WTC11 (cell line): ENCODE measurements at regions not wholly inside any gene's neighbourhood (a gene's known extent, or its start where the extent isn't known, plus 50 kb on each side); places are given as distances from the start of the nearest gene placed in this dataset.

Source experiments
- ATAC-seq: fragments of 200-7000 bp; cut with Tn5 transposase; 2 replicates; pipeline ENCODE4 v1.10.0; 2021; ENCODE audit warnings: mild to moderate bottlenecking, moderate library complexity
- CTCF ChIA-PET: fragments of 300-600 bp; sonication (Branson Sonifier 250); formaldehyde crosslinking; loops from one replicate; lab custom pipeline; 2021; ENCODE audit warnings: antibody characterized with exemption; lab: Charles Lee
- POLR2A ChIA-PET: fragments of 350-600 bp; sonication (Branson Sonifier 250); formaldehyde crosslinking; loops from one replicate; lab custom pipeline; 2021; ENCODE audit warnings: antibody characterized with exemption; lab: Charles Lee
- DNase-seq: peaks from one replicate; pipeline ENCODE4 v3.0.0; 2021; ENCODE audit warnings: low spot score
- H3K27ac Mint-ChIP-seq: 2 replicates; pipeline ENCODE4 v1.8.0; 2021; ENCODE audit warnings: mixed read lengths
- H3K27me3 Mint-ChIP-seq: 2 replicates; pipeline ENCODE4 v1.8.0; 2021; ENCODE audit warnings: low read depth, mild to moderate bottlenecking, moderate library complexity, mixed read lengths
- H3K36me3 Mint-ChIP-seq: 2 replicates; pipeline ENCODE4 v1.8.0; 2021; ENCODE audit warnings: mixed read lengths
- H3K4me1 Mint-ChIP-seq: 2 replicates; pipeline ENCODE4 v1.8.0; 2022; ENCODE audit warnings: mixed read lengths
- H3K4me3 Mint-ChIP-seq: 2 replicates; pipeline ENCODE4 v1.8.0; 2021; ENCODE audit warnings: mild to moderate bottlenecking, moderate library complexity, mixed read lengths
- H3K9me3 Mint-ChIP-seq: 2 replicates; pipeline ENCODE4 v1.8.0; 2021; ENCODE audit warnings: mixed read lengths
- ATF3 ChIP-seq: sonication (generic); formaldehyde crosslinking; conservative IDR thresholded peaks from 2 replicates; pipeline ENCODE4 v1.8.1; 2022; ENCODE audit warnings: mild to moderate bottlenecking, missing genetic modification reagents
- E2F1 ChIP-seq: sonication (generic); formaldehyde crosslinking; IDR thresholded peaks from 2 replicates; pipeline ENCODE4 v1.8.0; 2022; ENCODE audit warnings: mild to moderate bottlenecking, missing genetic modification reagents
- E2F4 ChIP-seq: sonication (generic); formaldehyde crosslinking; IDR thresholded peaks from 2 replicates; pipeline ENCODE4 v1.8.1; 2022; ENCODE audit warnings: low read depth, mild to moderate bottlenecking, moderate library complexity, missing genetic modification reagents, borderline replicate concordance
- ESRRA ChIP-seq: sonication (generic); formaldehyde crosslinking; IDR thresholded peaks from 2 replicates; pipeline ENCODE4 v1.8.1; 2022; ENCODE audit warnings: mild to moderate bottlenecking, missing genetic modification reagents, borderline replicate concordance
- GRHL2 ChIP-seq: fragments of 250-450 bp; sonication (Bioruptor Pico); IDR thresholded peaks from 2 replicates; pipeline ENCODE4 v1.8.0; 2022; ENCODE audit warnings: mild to moderate bottlenecking, moderate library complexity; ENCODE audit not compliant: insufficient replicate concordance, severe bottlenecking
- IRF1 ChIP-seq: sonication (generic); formaldehyde crosslinking; IDR thresholded peaks from 2 replicates; pipeline ENCODE4 v1.8.0; 2023; ENCODE audit warnings: missing genetic modification reagents
- JUN ChIP-seq: sonication (generic); formaldehyde crosslinking; IDR thresholded peaks from 2 replicates; pipeline ENCODE4 v1.8.0; 2023; ENCODE audit warnings: mild to moderate bottlenecking, missing genetic modification reagents
- MLX ChIP-seq: sonication (generic); formaldehyde crosslinking; IDR thresholded peaks from 2 replicates; pipeline ENCODE4 v1.8.1; 2023; ENCODE audit warnings: mild to moderate bottlenecking, missing genetic modification reagents, moderate library complexity
- MXD4 ChIP-seq: fragments of 250-450 bp; sonication (Bioruptor Pico); IDR thresholded peaks from 2 replicates; pipeline ENCODE4 v1.8.0; 2021; ENCODE audit warnings: mild to moderate bottlenecking, moderate library complexity, borderline replicate concordance
- MYBL2 ChIP-seq: sonication (generic); formaldehyde crosslinking; IDR thresholded peaks from 2 replicates; pipeline ENCODE4 v1.8.1; 2023; ENCODE audit warnings: mild to moderate bottlenecking, moderate library complexity, missing genetic modification reagents
- NFE2L1 ChIP-seq: sonication (generic); formaldehyde crosslinking; IDR thresholded peaks from 2 replicates; pipeline ENCODE4 v1.8.1; 2023; ENCODE audit warnings: missing genetic modification reagents
- PRDM15 ChIP-seq: sonication (generic); formaldehyde crosslinking; IDR thresholded peaks from 2 replicates; pipeline ENCODE4 v1.8.0; 2022; ENCODE audit warnings: missing genetic modification reagents
- TCF7 ChIP-seq: sonication (generic); formaldehyde crosslinking; IDR thresholded peaks from 2 replicates; pipeline ENCODE4 v1.8.0; 2022; ENCODE audit warnings: mild to moderate bottlenecking, low read depth, missing genetic modification reagents, moderate library complexity
- ZMAT4 ChIP-seq: fragments of 250-450 bp; sonication (Bioruptor Pico); IDR thresholded peaks from 2 replicates; pipeline ENCODE4 v1.9.0; 2021; ENCODE audit warnings: mild to moderate bottlenecking
- ZNF138 ChIP-seq: sonication (generic); formaldehyde crosslinking; conservative IDR thresholded peaks from 2 replicates; pipeline ENCODE4 v1.8.1; 2022; ENCODE audit warnings: mild to moderate bottlenecking, moderate library complexity, missing genetic modification reagents
- ZNF263 ChIP-seq: sonication (generic); formaldehyde crosslinking; IDR thresholded peaks from 2 replicates; pipeline ENCODE4 v1.8.1; 2022; ENCODE audit warnings: low read depth, mild to moderate bottlenecking, moderate library complexity, missing genetic modification reagents
- ZNF317 ChIP-seq: sonication (generic); formaldehyde crosslinking; IDR thresholded peaks from 2 replicates; pipeline ENCODE4 v1.8.1; 2023; ENCODE audit warnings: low read depth, mild to moderate bottlenecking, moderate library complexity, missing genetic modification reagents, borderline replicate concordance
- ZSCAN18 ChIP-seq: fragments of 250-450 bp; sonication (Bioruptor Pico); IDR thresholded peaks from 2 replicates; pipeline ENCODE4 v2.1.2; 2022; ENCODE audit warnings: mild to moderate bottlenecking, moderate library complexity

GRCh38 chr5:174571662-174572397 lies 152.6 kb upstream of the MSX2 start:
- no peaks in the 10 kb centered on the region for H3K36me3 Mint-ChIP-seq
- no peak for TF ChIP-seq MXD4 (CRISPR knock-in tag)
- TF ChIP-seq PRDM15: no peak
- TF ChIP-seq ZSCAN18 (CRISPR knock-in tag): no peak
- TF ChIP-seq NFE2L1: no peak
- no peak for TF ChIP-seq ESRRA (CRISPR knock-in tag)
- TF ChIP-seq ATF3 (CRISPR knock-in tag): no peak
- TF ChIP-seq ZNF138 (CRISPR knock-in tag): no peak
- TF ChIP-seq JUN (CRISPR knock-in tag): no peak
- TF ChIP-seq GRHL2: no peak
- no peak for TF ChIP-seq TCF7 (CRISPR knock-in tag)
- TF ChIP-seq ZNF263: no peak
- TF ChIP-seq ZNF317 (CRISPR knock-in tag): no peak
- TF ChIP-seq MYBL2 (CRISPR knock-in tag): no peak
- no peak for TF ChIP-seq MLX (CRISPR knock-in tag)
- TF ChIP-seq IRF1 (CRISPR knock-in tag): no peak
- TF ChIP-seq E2F4: no peak
- no peak for TF ChIP-seq E2F1 (CRISPR knock-in tag)
- no peak for TF ChIP-seq ZMAT4 (CRISPR knock-in tag)
- TF ChIP-seq, all 79 proteins: peak for 0
- H3K27me3 Mint-ChIP-seq: no peaks in the 10 kb centered on the region
- ChIA-PET CTCF (interaction anchor here (1.0 to 1.2 kb wide), 2 partner anchors 11 to 152 kb away, joined by 4 to 6 read pairs; no protein-coding TSS in a partner anchor), POLR2A (no interaction called here)
- peaks cover 3% of the 10 kb centered on the region for H3K4me1 Mint-ChIP-seq
- no peak overlapping the region for H3K27ac Mint-ChIP-seq
- no peaks in the 10 kb centered on the region for H3K9me3 Mint-ChIP-seq
- DNase-seq: no peak
- ATAC-seq: peak; percentile 55; the same call in 1 of the 2 replicates
- H3K4me3 Mint-ChIP-seq: no peak overlapping the region
